Esophagus muscularis mucosa (tissue), 3 donors: ENCODE measurements at regions not wholly inside any gene's neighbourhood (a gene's known extent, or its start where the extent isn't known, plus 50 kb on each side); places are given as distances from the start of the nearest gene placed in this dataset.

Experiments
- CTCF ChIP-seq, 3 experiments: fragments of 200-600 bp in 2 of 3; fragments of 450-650 bp in 1 of 3; sonication (generic) in 2 of 3; IDR thresholded peaks; one replicate each; pipeline ENCODE4 v1.5.1; 2017 to 2019; ENCODE audit warnings: antibody characterized with exemption in 3 of 3, mild to moderate bottlenecking in 2 of 3, moderate library complexity in 1 of 3
- POLR2A ChIP-seq: fragments of 450-650 bp; IDR thresholded peaks from one replicate; pipeline ENCODE4 v1.6.1; 2017; ENCODE audit warnings: antibody characterized with exemption, moderate library complexity, mild to moderate bottlenecking, low read depth
- POLR2AphosphoS5 ChIP-seq, 2 donors: sonication (generic); formaldehyde crosslinking; IDR thresholded peaks; one replicate each; pipeline ENCODE4 v1.6.1; 2017; ENCODE audit warnings: antibody characterized with exemption in 2 of 2

- TF ChIP-seq POLR2AphosphoS5 (IDR thresholded peaks at IDR 0.05) (no peak), CTCF (IDR thresholded peaks at IDR 0.05) (peak; percentile 58 to 69 (median 60)), POLR2A (no peak)
These were observed 261.0 kb upstream of the CXCR4 start for GRCh38 chr2:136378712-136379595.
